NCI-H2196 treated with DMSO at 0.1 percent for 48 hours (cell line): ENCODE measurements at regions not wholly inside any gene's neighbourhood (a gene's known extent, or its start where the extent isn't known, plus 50 kb on each side); places are given as distances from the start of the nearest gene placed in this dataset.

ENCODE experiments used
- DNase-seq: peaks from one replicate; lab custom pipeline; 2025; ENCODE audit not compliant: unreplicated experiment; lab: John Stamatoyannopoulos, UW

GRCh38 chr13:39892721-39893685 is 237.5 kb downstream of the COG6 start:
- no peak for DNase-seq

GRCh38 chr13:39893808-39894207 is 238.3 kb downstream of the COG6 start:
- DNase-seq, result no peak

- no peak for DNase-seq
Measured at GRCh38 chr13:39894586-39894985, 239.1 kb downstream of the COG6 start.

- no peak for DNase-seq
Measured at GRCh38 chr13:39895254-39895653, 239.8 kb downstream of the COG6 start.

GRCh38 chr13:39897636-39898035 is 242.2 kb downstream of the COG6 start:
- no peak for DNase-seq

DNA sequence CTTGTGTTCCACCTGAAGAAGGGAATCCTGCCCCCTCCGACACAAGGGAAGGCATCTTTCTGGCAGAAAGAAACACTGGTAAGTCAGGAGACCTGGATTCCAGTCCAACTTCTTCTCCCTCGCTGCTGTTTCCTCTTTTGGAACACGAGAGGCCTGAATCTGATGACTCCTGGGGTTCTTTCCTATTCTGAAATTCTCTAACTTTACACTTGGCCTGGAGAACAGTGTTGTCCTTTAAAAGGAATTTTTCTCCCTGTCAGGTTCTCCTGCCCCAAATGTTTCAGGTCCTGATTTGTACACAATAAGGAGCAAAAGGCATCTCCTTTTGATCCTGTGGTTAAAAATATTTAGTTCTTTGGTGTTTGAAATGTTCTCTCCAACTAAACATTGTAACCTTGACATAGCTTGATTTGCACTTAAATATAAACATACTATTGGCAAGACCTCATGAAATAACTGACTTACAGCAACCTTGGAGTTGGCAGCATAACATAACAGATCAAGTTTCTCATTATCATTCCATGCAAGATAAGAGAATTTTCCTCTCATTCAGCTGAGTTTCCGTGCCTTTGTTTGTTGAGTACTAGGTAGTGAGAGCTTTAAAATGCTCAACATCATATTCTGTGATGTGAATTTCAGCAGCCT is 244.8 kb downstream of the COG6 start:
- peak; percentile 0 for DNase-seq

GRCh38 chr13:39904959-39905358 is 249.5 kb downstream of the COG6 start:
- DNase-seq, result no peak

- no peak for DNase-seq
Measured at GRCh38 chr13:39909634-39910033, 254.2 kb downstream of the COG6 start.

DNA sequence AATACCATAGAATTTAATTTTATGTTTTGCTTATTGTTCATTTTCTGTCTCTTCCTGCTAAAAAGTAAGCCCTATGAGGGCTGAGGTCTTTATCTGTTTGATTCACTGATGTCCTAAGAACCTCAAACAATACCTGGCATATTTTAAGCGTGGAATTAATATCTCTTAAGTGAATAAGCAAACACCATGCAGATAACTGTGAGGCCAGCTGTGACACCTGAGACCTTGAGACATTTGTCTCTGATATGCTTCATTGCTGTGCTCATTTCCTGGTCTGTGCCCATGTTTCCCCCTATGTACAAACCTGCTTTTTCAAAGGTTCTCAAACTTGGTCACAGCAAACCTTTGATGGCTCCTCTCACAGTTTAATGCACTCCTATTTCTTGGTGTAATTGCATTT is 254.6 kb downstream of the COG6 start:
- DNase-seq, result no peak

DNA sequence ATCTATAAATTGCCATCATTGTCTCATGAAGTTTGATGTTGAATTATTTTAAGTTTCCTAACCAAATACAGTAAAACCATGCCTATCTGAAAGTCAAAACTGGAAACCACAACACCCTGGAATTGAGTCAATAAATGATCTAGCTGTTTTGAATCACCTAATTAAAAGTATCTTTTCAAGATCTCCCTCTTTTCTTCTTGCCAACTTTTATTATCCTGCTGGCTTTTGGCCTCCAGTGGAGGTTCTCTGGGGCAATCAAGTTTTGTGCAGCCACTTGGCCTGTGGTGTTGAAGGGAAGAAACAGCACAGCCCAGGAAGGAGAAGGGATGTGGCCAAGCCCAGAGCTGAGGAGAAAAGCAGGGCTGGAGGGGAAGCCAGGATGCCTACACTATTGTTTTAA is 255.4 kb downstream of the COG6 start:
- no peak for DNase-seq

GRCh38 chr13:39913339-39913738 is 257.9 kb downstream of the COG6 start:
- DNase-seq, result no peak

DNA sequence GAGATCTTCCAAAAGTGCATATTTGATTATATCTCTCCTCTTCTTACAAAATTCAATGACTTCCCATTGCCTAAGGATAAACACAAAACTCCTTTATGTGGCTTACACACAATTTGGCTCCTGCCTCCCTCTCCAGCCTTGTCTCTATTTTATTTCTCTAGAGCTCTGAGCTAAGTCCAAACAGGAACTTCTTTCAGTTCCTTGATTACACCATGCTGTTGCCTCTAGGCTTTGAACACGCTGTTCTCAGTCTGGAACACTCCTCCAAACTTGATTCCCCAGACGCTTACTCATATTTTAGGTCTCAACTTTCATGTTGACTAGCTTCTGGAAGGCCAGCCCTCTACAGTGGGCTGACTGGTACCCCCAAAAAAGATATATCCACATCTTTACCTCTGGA is 258.5 kb downstream of the COG6 start:
- no peak for DNase-seq

DNA sequence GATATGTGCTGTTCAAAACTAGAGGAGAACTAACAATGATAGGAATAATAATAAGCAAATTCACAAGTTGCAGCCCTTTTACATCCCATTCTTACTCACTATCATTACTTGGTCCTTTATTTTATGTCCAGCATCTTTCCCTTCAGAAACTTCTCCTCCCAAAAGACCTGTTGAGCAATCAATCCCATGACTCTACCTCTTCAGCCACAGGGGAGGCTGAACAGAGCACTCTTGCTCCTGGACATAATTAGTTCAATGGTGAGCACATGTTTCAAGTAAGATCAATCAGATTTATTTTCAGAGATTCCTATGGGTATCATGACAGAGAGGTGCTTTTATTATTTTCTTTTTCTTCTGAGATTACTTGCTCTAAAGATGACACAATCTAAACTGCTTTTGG is 260.0 kb downstream of the COG6 start:
- no peak for DNase-seq

DNA sequence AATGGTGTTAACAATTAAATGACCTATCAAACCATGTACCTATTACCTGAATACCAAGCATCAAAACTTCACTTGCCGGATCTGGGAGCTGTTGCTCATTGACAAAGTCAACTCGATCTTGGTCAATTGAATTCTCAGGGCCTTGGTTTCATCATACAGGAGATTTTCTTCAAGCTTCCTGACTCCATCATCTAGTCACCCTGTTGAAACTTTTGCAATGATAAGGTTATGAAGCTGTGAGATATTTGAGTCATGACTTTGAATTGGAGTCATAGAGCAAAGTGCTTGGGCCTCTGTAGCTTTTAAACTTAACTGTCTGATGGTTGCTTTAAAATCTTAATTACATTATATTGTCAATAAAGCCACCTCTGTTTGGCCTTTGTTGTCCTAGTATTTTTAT is 260.9 kb downstream of the COG6 start:
- no peak for DNase-seq

DNA sequence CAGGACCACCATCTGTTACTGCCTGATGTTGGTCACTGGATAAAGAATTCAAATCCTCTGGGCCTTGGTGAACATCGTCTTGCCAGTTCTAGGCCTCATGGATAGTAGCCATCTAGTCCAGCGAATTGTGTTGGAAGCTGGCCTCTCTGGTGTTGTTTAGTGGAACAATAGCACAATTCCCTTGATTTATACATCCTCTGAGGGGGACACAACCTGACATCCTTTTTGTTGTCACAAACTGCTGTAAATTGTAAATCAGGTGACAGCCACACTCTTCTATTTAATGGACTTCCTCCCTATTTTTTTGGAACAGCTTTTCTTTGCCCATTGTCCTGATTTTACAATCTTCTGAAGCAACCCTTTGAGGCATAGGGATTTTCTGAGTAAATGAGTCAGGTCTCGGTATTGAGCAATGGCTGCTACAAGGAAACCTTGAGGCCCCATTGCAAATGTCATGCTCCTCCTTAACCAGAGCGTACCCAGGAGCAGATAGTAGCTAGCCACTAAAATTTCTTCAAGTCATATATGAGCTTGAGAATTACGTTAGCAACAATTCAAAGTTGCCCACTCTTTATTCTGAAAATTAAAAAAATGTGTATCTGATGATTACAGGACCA is 263.3 kb downstream of the COG6 start:
- DNase-seq, result no peak

DNA sequence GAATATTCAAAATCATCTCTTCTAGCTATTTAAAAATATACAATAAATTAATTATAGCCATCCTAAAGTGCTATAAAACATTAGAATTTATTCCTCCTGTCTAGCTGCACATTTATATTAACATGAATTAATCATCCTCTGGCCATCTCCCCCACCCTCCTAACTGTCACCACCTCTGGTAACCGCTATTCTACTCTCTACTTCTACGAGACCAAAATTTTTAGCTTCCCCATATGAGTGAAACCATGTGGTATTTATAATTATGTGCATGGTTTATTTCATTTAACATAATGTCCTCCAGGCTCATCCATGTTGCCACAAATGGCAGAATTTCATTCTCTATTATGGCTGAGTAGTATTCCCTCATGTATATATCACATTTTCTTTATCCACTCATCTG is 265.2 kb downstream of the COG6 start:
- DNase-seq, result no peak

GRCh38 chr13:39926345-39926744 is 270.9 kb downstream of the COG6 start:
- no peak for DNase-seq

GRCh38 chr13:39928261-39928660 is 272.8 kb downstream of the COG6 start:
- DNase-seq, result no peak

DNA sequence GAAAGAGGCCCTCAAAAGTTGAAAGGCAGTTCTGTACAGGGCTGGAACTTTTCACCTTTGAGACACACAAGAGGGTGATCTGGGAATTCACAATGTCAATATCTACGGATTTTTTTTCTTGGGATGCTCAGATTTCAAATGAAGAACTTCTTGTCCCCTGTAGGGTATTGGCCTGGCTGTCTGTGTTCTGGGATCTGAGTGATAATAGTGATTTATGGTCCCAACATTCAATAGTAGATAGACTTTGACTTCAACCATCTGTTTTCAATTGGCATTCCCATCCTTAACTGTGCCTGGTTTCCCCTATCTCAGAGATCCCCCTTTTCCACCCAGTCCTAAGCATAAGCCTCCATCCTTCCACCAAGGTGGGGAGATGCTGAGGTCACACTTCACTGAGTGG is 274.1 kb downstream of the COG6 start:
- DNase-seq, result no peak

DNA sequence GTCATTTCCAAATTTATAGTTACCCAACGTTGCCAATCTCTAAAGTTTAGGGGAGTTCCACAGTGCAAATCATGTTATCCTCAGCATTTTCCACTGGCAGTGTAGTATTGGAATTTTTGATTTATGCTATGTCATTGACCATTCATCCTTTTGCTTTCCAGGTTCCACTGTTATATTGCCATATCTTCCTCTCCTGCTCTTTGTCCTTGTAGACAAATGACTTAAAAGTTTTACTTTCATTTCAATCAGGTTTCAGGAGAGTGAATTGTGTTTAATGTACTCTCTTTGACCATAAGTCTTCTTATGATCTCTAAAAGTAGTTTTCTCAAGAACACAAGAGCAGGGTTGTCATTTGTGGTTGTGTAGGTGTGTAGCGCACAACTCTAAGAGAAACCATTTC is 274.6 kb downstream of the COG6 start:
- DNase-seq, result no peak

DNA sequence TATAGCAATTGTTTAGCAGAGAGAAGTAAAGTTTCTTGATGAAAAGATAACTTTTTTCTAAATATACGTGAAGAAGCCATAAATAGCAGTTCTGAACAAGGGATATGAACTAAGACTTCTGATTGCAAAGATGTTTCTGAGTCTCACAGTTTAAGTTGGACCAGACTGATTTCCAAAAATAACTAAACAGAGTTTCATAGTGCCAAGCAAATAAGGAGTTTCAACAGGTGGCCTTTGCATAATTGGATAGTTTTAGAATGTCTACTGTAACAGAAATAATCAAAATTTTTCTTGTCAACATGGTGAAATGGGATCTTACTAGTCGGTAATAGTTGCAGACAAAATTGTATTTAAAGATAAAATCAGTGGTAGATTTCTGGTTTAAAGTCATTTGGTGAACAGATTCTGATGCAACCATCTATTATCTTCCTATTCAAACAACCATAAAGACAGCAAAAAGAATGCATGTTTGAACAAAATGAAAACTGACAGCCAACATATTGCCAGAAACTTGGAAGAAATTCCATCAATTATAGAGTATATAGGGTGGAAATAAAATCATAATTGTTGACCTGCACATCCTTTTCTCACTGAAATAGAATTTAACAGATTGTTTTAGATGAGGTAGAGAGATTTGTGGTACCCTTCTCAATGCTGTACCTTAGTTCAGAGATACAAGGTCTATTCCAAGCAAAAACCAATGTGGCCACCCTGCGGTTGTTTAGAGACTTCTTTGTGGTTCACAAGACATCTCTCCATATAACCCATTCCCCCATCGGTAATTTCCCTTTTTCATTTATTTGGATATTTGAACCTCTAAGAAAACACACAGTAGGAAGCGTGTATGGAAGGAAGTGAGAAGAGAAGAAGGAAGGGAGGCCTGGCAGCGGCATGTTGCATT is 275.3 kb downstream of the COG6 start:
- no peak for DNase-seq
